ENCODE measurements at regions not wholly inside any gene's neighbourhood (a gene's known extent, or its start where the extent isn't known, plus 50 kb on each side); places are given as distances from the start of the nearest gene placed in this dataset.

DNA sequence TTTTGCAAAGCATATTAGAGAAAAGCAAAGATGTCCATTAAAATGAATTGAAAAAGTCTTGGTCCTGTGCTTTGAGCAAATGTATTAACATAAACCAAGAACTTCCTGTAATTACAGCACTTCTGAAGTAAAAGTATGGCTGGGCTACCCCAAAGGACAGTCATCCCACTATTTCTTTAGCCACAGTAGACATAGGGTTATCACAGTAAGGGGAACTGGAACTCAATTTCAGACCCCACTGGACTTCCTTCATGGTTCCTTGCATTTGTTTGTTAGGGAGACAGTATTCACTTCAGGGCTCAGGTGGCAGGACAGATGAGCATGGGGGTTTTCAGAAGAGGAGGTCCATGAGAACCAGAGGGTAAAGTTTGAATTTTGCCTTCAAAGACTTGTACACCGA, 203.1 kb upstream of the PDE1C start:
- Histone ChIP-seq H3F3A (ENCODE audit: insufficient read depth, low read length, poor library complexity, severe bottlenecking) (no peaks in the 10 kb centered on the region), H2AFZ (ENCODE audit: low read depth, low read length) (no peak overlapping the region), H3K4me3 (ENCODE audit: low read length) (no peak overlapping the region), H3K79me2 (replicated peaks; ENCODE audit: insufficient read depth, low read length) (no peaks in the 10 kb centered on the region), H3K27me3 (ENCODE audit: insufficient read depth, low read depth, low read length) (no peaks in the 10 kb centered on the region), H3K4me2 (ENCODE audit: low read length) (no peak overlapping the region), H4K20me1 (ENCODE audit: insufficient read depth) (no peaks in the 10 kb centered on the region), H3K27ac (ENCODE audit: low read length) (no peak overlapping the region), H3K9ac (ENCODE audit: low read length) (no peak overlapping the region), H3K9me3 (ENCODE audit: low read length) (no peaks in the 10 kb centered on the region), H3K9me2 (ENCODE audit: insufficient read depth, low read length) (no peaks in the 10 kb centered on the region), H3K36me3 (ENCODE audit: insufficient read depth, low read length) (no peaks in the 10 kb centered on the region)
- TF ChIP-seq POLR2AphosphoS5 (IDR thresholded peaks at IDR 0.05) (no peak), TAF1 (IDR thresholded peaks at IDR 0.05; ENCODE audit: low read depth) (no peak), MXI1 (conservative IDR thresholded peaks at IDR 0.05; ENCODE audit: poor library complexity, severe bottlenecking) (no peak)
- TF ChIP-seq, protein P1, sequence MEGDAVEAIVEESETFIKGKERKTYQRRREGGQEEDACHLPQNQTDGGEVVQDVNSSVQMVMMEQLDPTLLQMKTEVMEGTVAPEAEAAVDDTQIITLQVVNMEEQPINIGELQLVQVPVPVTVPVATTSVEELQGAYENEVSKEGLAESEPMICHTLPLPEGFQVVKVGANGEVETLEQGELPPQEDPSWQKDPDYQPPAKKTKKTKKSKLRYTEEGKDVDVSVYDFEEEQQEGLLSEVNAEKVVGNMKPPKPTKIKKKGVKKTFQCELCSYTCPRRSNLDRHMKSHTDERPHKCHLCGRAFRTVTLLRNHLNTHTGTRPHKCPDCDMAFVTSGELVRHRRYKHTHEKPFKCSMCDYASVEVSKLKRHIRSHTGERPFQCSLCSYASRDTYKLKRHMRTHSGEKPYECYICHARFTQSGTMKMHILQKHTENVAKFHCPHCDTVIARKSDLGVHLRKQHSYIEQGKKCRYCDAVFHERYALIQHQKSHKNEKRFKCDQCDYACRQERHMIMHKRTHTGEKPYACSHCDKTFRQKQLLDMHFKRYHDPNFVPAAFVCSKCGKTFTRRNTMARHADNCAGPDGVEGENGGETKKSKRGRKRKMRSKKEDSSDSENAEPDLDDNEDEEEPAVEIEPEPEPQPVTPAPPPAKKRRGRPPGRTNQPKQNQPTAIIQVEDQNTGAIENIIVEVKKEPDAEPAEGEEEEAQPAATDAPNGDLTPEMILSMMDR (IDR thresholded peaks at IDR 0.05; ENCODE audit: poor library complexity, severe bottlenecking), result no peak
- TF ChIP-seq, protein P2, sequence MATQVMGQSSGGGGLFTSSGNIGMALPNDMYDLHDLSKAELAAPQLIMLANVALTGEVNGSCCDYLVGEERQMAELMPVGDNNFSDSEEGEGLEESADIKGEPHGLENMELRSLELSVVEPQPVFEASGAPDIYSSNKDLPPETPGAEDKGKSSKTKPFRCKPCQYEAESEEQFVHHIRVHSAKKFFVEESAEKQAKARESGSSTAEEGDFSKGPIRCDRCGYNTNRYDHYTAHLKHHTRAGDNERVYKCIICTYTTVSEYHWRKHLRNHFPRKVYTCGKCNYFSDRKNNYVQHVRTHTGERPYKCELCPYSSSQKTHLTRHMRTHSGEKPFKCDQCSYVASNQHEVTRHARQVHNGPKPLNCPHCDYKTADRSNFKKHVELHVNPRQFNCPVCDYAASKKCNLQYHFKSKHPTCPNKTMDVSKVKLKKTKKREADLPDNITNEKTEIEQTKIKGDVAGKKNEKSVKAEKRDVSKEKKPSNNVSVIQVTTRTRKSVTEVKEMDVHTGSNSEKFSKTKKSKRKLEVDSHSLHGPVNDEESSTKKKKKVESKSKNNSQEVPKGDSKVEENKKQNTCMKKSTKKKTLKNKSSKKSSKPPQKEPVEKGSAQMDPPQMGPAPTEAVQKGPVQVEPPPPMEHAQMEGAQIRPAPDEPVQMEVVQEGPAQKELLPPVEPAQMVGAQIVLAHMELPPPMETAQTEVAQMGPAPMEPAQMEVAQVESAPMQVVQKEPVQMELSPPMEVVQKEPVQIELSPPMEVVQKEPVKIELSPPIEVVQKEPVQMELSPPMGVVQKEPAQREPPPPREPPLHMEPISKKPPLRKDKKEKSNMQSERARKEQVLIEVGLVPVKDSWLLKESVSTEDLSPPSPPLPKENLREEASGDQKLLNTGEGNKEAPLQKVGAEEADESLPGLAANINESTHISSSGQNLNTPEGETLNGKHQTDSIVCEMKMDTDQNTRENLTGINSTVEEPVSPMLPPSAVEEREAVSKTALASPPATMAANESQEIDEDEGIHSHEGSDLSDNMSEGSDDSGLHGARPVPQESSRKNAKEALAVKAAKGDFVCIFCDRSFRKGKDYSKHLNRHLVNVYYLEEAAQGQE (IDR thresholded peaks at IDR 0.05; ENCODE audit: borderline replicate concordance), result no peak

DNA sequence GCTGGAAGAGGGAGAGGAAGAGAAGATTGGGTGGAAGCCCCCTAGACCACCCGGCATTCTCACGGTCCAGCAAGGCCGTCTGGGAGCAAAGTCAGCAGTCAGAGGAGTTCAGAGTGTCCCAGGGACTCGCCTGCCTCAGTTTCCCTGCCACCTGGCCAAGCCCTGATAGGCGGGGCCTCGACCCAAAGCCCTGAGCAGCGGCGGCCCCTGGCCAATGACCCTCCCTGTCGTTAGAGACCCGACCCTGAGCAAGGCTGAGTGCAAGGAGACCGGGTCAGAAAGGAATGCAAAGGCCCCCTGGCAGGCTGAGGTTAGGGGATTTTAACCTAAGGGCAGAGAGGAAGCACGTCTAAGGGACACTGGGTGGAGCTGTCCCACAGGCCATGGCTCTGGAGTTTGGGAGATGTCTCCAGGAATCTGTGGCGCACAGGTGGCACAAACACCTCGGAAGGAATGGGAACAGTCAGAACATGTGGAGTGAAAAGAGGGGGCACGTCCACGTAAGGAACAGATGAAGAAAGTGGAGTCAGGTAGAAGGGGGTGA, 196.8 kb upstream of the PDE1C start:
- no peaks in the 10 kb centered on the region for H3K36me3 ChIP-seq (ENCODE audit: insufficient read depth, low read length)
- H4K20me1 ChIP-seq (ENCODE audit: insufficient read depth), result no peaks in the 10 kb centered on the region
- H3K4me2 ChIP-seq (ENCODE audit: low read length), result no peak overlapping the region
- no peak overlapping the region for H3K27ac ChIP-seq (ENCODE audit: low read length)
- H3F3A ChIP-seq (ENCODE audit: insufficient read depth, low read length, poor library complexity, severe bottlenecking), result no peaks in the 10 kb centered on the region
- no peak overlapping the region for H2AFZ ChIP-seq (ENCODE audit: low read depth, low read length)
- no peaks in the 10 kb centered on the region for H3K27me3 ChIP-seq (ENCODE audit: insufficient read depth, low read depth, low read length)
- H3K9ac ChIP-seq (ENCODE audit: low read length), result no peak overlapping the region
- H3K9me2 ChIP-seq (ENCODE audit: insufficient read depth, low read length), result no peaks in the 10 kb centered on the region
- TF ChIP-seq TAF1 (IDR thresholded peaks at IDR 0.05; ENCODE audit: low read depth), result no peak
- TF ChIP-seq, protein P1 (IDR thresholded peaks at IDR 0.05; ENCODE audit: poor library complexity, severe bottlenecking), result no peak
- no peak for TF ChIP-seq RAD21 (conservative IDR thresholded peaks at IDR 0.05)
- no peak for TF ChIP-seq MXI1 (conservative IDR thresholded peaks at IDR 0.05; ENCODE audit: poor library complexity, severe bottlenecking)
- TF ChIP-seq, protein P2 (IDR thresholded peaks at IDR 0.05; ENCODE audit: borderline replicate concordance), result no peak
- no peak for TF ChIP-seq POLR2AphosphoS5 (IDR thresholded peaks at IDR 0.05)
- TF ChIP-seq SMC3 (conservative IDR thresholded peaks at IDR 0.05; ENCODE audit: poor library complexity), result no peak
- TF ChIP-seq EZH2 (IDR thresholded peaks at IDR 0.05; ENCODE audit: borderline replicate concordance, insufficient read depth, low read length, poor library complexity, severe bottlenecking), result no peak
- no peak for TF ChIP-seq EP300 (conservative IDR thresholded peaks at IDR 0.05; ENCODE audit: poor library complexity, severe bottlenecking)
- H3K4me3 ChIP-seq (ENCODE audit: low read length), result no peak overlapping the region
- no peaks in the 10 kb centered on the region for H3K79me2 ChIP-seq (replicated peaks; ENCODE audit: insufficient read depth, low read length)
- no peaks in the 10 kb centered on the region for H3K9me3 ChIP-seq (ENCODE audit: low read length)

All from neural cell (in vitro differentiated cells).